H9 (cell line): ENCODE measurements at regions not wholly inside any gene's neighbourhood (a gene's known extent, or its start where the extent isn't known, plus 50 kb on each side); places are given as distances from the start of the nearest gene placed in this dataset.

Source experiments
- DNase-seq: peaks from one replicate; pipeline ENCODE4 v3.0.0-alpha.2; 2017
- H2AFZ ChIP-seq: one replicate; pipeline ENCODE4 v1.6.1; 2013; ENCODE audit warnings: mild to moderate bottlenecking, low read length, control low read depth, moderate library complexity
- H2AK5ac ChIP-seq: 2 replicates; pipeline ENCODE4 v1.6.1; 2013; ENCODE audit warnings: low read length, control low read depth, mixed read lengths; ENCODE audit not compliant: insufficient read length
- H2BK120ac ChIP-seq: one replicate; pipeline ENCODE4 v1.6.1; 2013; ENCODE audit warnings: low read depth, mild to moderate bottlenecking, low read length, control low read depth, inconsistent platforms; ENCODE audit not compliant: poor library complexity, severe bottlenecking
- H2BK12ac ChIP-seq: 2 replicates; pipeline ENCODE4 v1.6.1; 2013; ENCODE audit warnings: low read length, control low read depth, mixed read lengths, low read depth; ENCODE audit not compliant: insufficient read length
- H2BK15ac ChIP-seq: 2 replicates; pipeline ENCODE4 v1.6.1; 2013; ENCODE audit warnings: low read depth, low read length, control low read depth
- H2BK20ac ChIP-seq: one replicate; pipeline ENCODE4 v1.6.1; 2013; ENCODE audit warnings: low read depth, mild to moderate bottlenecking, low read length, control low read depth, inconsistent platforms; ENCODE audit not compliant: poor library complexity, severe bottlenecking
- H2BK5ac ChIP-seq: 2 replicates; pipeline ENCODE4 v1.6.1; 2013; ENCODE audit warnings: low read length, control low read depth, mixed read lengths; ENCODE audit not compliant: insufficient read length
- H3K14ac ChIP-seq: 2 replicates; pipeline ENCODE4 v1.6.1; 2013; ENCODE audit warnings: low read length, control low read depth; ENCODE audit not compliant: insufficient read depth
- H3K18ac ChIP-seq: 2 replicates; pipeline ENCODE4 v1.6.1; 2013; ENCODE audit warnings: low read depth, mild to moderate bottlenecking, mixed read lengths, low read length, control low read depth; ENCODE audit not compliant: insufficient read length
- H3K23ac ChIP-seq: 2 replicates; pipeline ENCODE4 v1.6.1; 2013; ENCODE audit warnings: low read length, control low read depth, mixed read lengths, low read depth; ENCODE audit not compliant: insufficient read length
- H3K23me2 ChIP-seq: 2 replicates; pipeline ENCODE4 v1.6.1; 2013; ENCODE audit warnings: low read depth, mild to moderate bottlenecking, mixed read lengths, low read length, control low read depth; ENCODE audit not compliant: insufficient read length, poor library complexity, severe bottlenecking
- H3K27ac ChIP-seq: 2 replicates; pipeline ENCODE4 v1.5.1; 2013; ENCODE audit warnings: low read length, control low read depth, mixed read lengths, low read depth; ENCODE audit not compliant: insufficient read length
- H3K27me3 ChIP-seq: 2 replicates; pipeline ENCODE4 v1.6.1; 2013; ENCODE audit warnings: low read length, control low read depth, inconsistent platforms; ENCODE audit not compliant: insufficient read depth
- H3K4ac ChIP-seq: 2 replicates; pipeline ENCODE4 v1.6.1; 2013; ENCODE audit warnings: low read depth, mild to moderate bottlenecking, control low read depth, inconsistent platforms, low read length, moderate library complexity
- H3K4me1 ChIP-seq: 2 replicates; pipeline ENCODE4 v1.6.1; 2013; ENCODE audit warnings: low read length, control low read depth, inconsistent platforms; ENCODE audit not compliant: insufficient read depth
- H3K4me2 ChIP-seq: 2 replicates; pipeline ENCODE4 v1.6.1; 2013; ENCODE audit warnings: low read length, control low read depth, mixed read lengths; ENCODE audit not compliant: insufficient read length, insufficient read depth
- H3K56ac ChIP-seq: 2 replicates; pipeline ENCODE4 v1.6.1; 2013; ENCODE audit warnings: low read depth, mild to moderate bottlenecking, mixed read lengths, low read length, control low read depth; ENCODE audit not compliant: insufficient read length
- H3K79me1 ChIP-seq: 2 replicates; pipeline ENCODE4 v1.6.1; 2013; ENCODE audit warnings: low read depth, mild to moderate bottlenecking, moderate library complexity, low read length, control low read depth, inconsistent platforms; ENCODE audit not compliant: insufficient read depth, poor library complexity, severe bottlenecking
- H3K79me2 ChIP-seq: 2 replicates; pipeline ENCODE4 v1.6.1; 2013; ENCODE audit warnings: low read length, control low read depth, inconsistent platforms; ENCODE audit not compliant: insufficient read depth
- H3K9ac ChIP-seq: 2 replicates; pipeline ENCODE4 v1.6.1; 2013; ENCODE audit warnings: low read length, control low read depth, mixed read lengths; ENCODE audit not compliant: insufficient read length; ENCODE audit errors: extremely low read depth
- H3K9me3 ChIP-seq: one replicate; pipeline ENCODE4 v1.6.1; 2013; ENCODE audit warnings: low read depth, low read length, inconsistent platforms; ENCODE audit not compliant: control insufficient read depth
- H3T11ph ChIP-seq: one replicate; pipeline ENCODE4 v1.6.1; 2013; ENCODE audit warnings: mild to moderate bottlenecking, low read length, control low read depth, inconsistent platforms
- H4K20me1 ChIP-seq: one replicate; pipeline ENCODE4 v1.6.1; 2013; ENCODE audit not compliant: control insufficient read depth, insufficient read length, insufficient read depth
- H4K5ac ChIP-seq: 2 replicates; pipeline ENCODE4 v1.6.1; 2013; ENCODE audit warnings: low read depth, mild to moderate bottlenecking, mixed read lengths, low read length, control low read depth; ENCODE audit not compliant: insufficient read length
- H4K8ac ChIP-seq: replicated peaks from 2 replicates; pipeline ENCODE4 v1.6.1; 2013; ENCODE audit warnings: low read length, control low read depth, mixed read lengths, low read depth; ENCODE audit not compliant: insufficient read length
- H4K91ac ChIP-seq: 2 replicates; pipeline ENCODE4 v1.6.1; 2013; ENCODE audit warnings: low read depth, mild to moderate bottlenecking, moderate library complexity, mixed read lengths, low read length, control low read depth; ENCODE audit not compliant: insufficient read length
- H3K27ac Mint-ChIP-seq, 3 experiments: 2 replicates in 2 of 3; 3 replicates in 1 of 3; pipeline ENCODE4 v1.8.0; 2020 to 2021; ENCODE audit warnings: mixed read lengths in 3 of 3, mild to moderate bottlenecking in 1 of 3, moderate library complexity in 1 of 3
- H3K27me3 Mint-ChIP-seq: 2 replicates; pipeline ENCODE4 v1.8.0; 2021; ENCODE audit warnings: low read depth, mild to moderate bottlenecking, moderate library complexity, mixed read lengths
- H3K36me3 Mint-ChIP-seq, 3 experiments: 2 replicates in 2 of 3; 3 replicates in 1 of 3; pipeline ENCODE4 v1.8.0; 2020 to 2021; ENCODE audit warnings: low read depth in 3 of 3, mixed read lengths in 3 of 3; ENCODE audit not compliant: insufficient read depth in 1 of 3
- H3K4me1 Mint-ChIP-seq, 2 experiments: 2 replicates each; pipeline ENCODE4 v1.8.0; 2020; ENCODE audit warnings: mixed read lengths in 2 of 2
- H3K4me3 Mint-ChIP-seq, 2 experiments: 2 replicates in 1 of 2; 3 replicates in 1 of 2; pipeline ENCODE4 v1.8.0; 2020 to 2021; ENCODE audit warnings: mild to moderate bottlenecking in 2 of 2, mixed read lengths in 2 of 2, moderate library complexity in 1 of 2
- H3K9me3 Mint-ChIP-seq, 2 experiments: 2 replicates in 1 of 2; 3 replicates in 1 of 2; pipeline ENCODE4 v1.8.0; 2020; ENCODE audit warnings: mild to moderate bottlenecking in 2 of 2, mixed read lengths in 2 of 2, moderate library complexity in 1 of 2
- CTCF ChIP-seq: fragments of 200-600 bp; sonication (generic); conservative IDR thresholded peaks from 3 replicates; pipeline ENCODE4 v1.8.0; 2021; ENCODE audit warnings: antibody characterized with exemption, mild to moderate bottlenecking
- WGBS: extraction: QIAGEN DNeasy Blood & Tissue Kit; methylation state at CpG from one replicate; pipeline ENCODE4 v1.1.7; 2013; ENCODE audit warnings: missing lambda C conversion rate, low lambda C conversion rate, mixed read lengths; ENCODE audit not compliant: insufficient read length; ENCODE audit errors: extremely low coverage; 5-methylcytosine and 5-hydroxymethylcytosine counted together

- H4K20me1 ChIP-seq = no peaks in the 10 kb centered on the region
- H2BK12ac ChIP-seq = no peak overlapping the region
- Mint-ChIP-seq H3K27ac (no peak overlapping the region), H3K4me1 (no peaks in the 10 kb centered on the region), H3K4me3 (no peak overlapping the region), H3K36me3 (peaks cover 0 to 4% (median 0%) of the 10 kb centered on the region in 3 experiments; a peak in 2 of 7 replicates), H3K9me3 (peaks cover 3 to 11% of the 10 kb centered on the region in 2 experiments; a peak in 4 of 5 replicates), H3K27me3 (no peaks in the 10 kb centered on the region; the same call in none of the 2 replicates)
- H2BK15ac ChIP-seq = no peak overlapping the region
- H3K79me2 ChIP-seq = no peaks in the 10 kb centered on the region
- no peak overlapping the region for H3K14ac ChIP-seq
- DNase-seq = no peak
- H3K4me1 ChIP-seq = no peaks in the 10 kb centered on the region
- H3K23ac ChIP-seq = no peak overlapping the region
- H2BK20ac ChIP-seq = no peak overlapping the region
- H3K56ac ChIP-seq = no peak overlapping the region
- no peak overlapping the region for H2BK5ac ChIP-seq
- no peak overlapping the region for H3T11ph ChIP-seq
- no peak overlapping the region for H3K18ac ChIP-seq
- H4K5ac ChIP-seq = no peak overlapping the region
- no peak overlapping the region for H3K4ac ChIP-seq
- no peak overlapping the region for H3K27ac ChIP-seq
- no CpG with 5 or more reads among the region's 2 CpGs for WGBS
- H3K4me2 ChIP-seq = no peak overlapping the region
- no peaks in the 10 kb centered on the region for H3K27me3 ChIP-seq
- no peaks in the 10 kb centered on the region for H3K79me1 ChIP-seq
- no peak overlapping the region for H4K8ac ChIP-seq
- no peaks in the 10 kb centered on the region for H3K23me2 ChIP-seq
- no peak for TF ChIP-seq CTCF
- no peak overlapping the region for H3K9ac ChIP-seq
- no peak overlapping the region for H4K91ac ChIP-seq
- H2BK120ac ChIP-seq = no peak overlapping the region
- H2AFZ ChIP-seq = no peak overlapping the region
- no peak overlapping the region for H2AK5ac ChIP-seq
- no peaks in the 10 kb centered on the region for H3K9me3 ChIP-seq
These were observed 569.1 kb upstream of the ID4 start for GRCh38 chr6:19268117-19268516.
